ENCODE measurements at regions not wholly inside any gene's neighbourhood (a gene's known extent, or its start where the extent isn't known, plus 50 kb on each side); places are given as distances from the start of the nearest gene placed in this dataset.

- no peak for FAIRE-seq
These were observed 53.5 kb upstream of the LRRN1 start for GRCh38 chr3:3745693-3746092.

GRCh38 chr3:3744826-3745225 is 54.4 kb upstream of the LRRN1 start:
- FAIRE-seq = no peak

GRCh38 chr3:3743754-3744153 is 55.5 kb upstream of the LRRN1 start:
- no peak for FAIRE-seq

GRCh38 chr3:3740061-3740460 is 59.2 kb upstream of the LRRN1 start:
- FAIRE-seq = no peak

GRCh38 chr3:3739330-3740060 is 59.7 kb upstream of the LRRN1 start:
- no peak for FAIRE-seq

GRCh38 chr3:3737531-3737930 is 61.7 kb upstream of the LRRN1 start:
- no peak for FAIRE-seq

- no peak for FAIRE-seq
These were observed 63.3 kb upstream of the LRRN1 start for GRCh38 chr3:3735919-3736318.

GRCh38 chr3:3734881-3735280 is 64.3 kb upstream of the LRRN1 start:
- no peak for FAIRE-seq

GRCh38 chr3:3729261-3729660 is 70.0 kb upstream of the LRRN1 start:
- no peak for FAIRE-seq

GRCh38 chr3:3726549-3726948 is 72.7 kb upstream of the LRRN1 start:
- no peak for FAIRE-seq

GRCh38 chr3:3714572-3714971 is 84.7 kb upstream of the LRRN1 start:
- FAIRE-seq = no peak

- FAIRE-seq = no peak
These were observed 86.3 kb upstream of the LRRN1 start for GRCh38 chr3:3712971-3713370.

GRCh38 chr3:3708769-3709115 is 90.5 kb upstream of the LRRN1 start:
- FAIRE-seq = no peak

- FAIRE-seq = no peak
These were observed 91.1 kb upstream of the LRRN1 start for GRCh38 chr3:3707858-3708768.

- no peak for FAIRE-seq
These were observed 94.0 kb upstream of the LRRN1 start for GRCh38 chr3:3705090-3705775.

GRCh38 chr3:3701949-3702348 is 97.3 kb upstream of the LRRN1 start:
- FAIRE-seq = no peak

GRCh38 chr3:3699816-3700633 is 99.2 kb upstream of the LRRN1 start:
- no peak for FAIRE-seq

- no peak for FAIRE-seq
These were observed 99.8 kb upstream of the LRRN1 start for GRCh38 chr3:3699407-3699806.

GRCh38 chr3:3696345-3696744 is 102.9 kb upstream of the LRRN1 start:
- no peak for FAIRE-seq

- FAIRE-seq = no peak
These were observed 105.6 kb upstream of the LRRN1 start for GRCh38 chr3:3693593-3693992.

- no peak for FAIRE-seq
These were observed 109.4 kb upstream of the LRRN1 start for GRCh38 chr3:3689601-3690375.
